Choroid plexus epithelial cell (primary cell): ENCODE measurements at regions not wholly inside any gene's neighbourhood (a gene's known extent, or its start where the extent isn't known, plus 50 kb on each side); places are given as distances from the start of the nearest gene placed in this dataset.
A peak's percentile ranks its signal among the peaks of the same experiment; 100 is the strongest.

Experiments
- DNase-seq: peaks from one replicate; pipeline ENCODE4 v3.0.0-alpha.2; 2010; ENCODE audit warnings: low read depth
- H3K4me3 ChIP-seq: 2 replicates; pipeline ENCODE4 v1.5.1; 2011; ENCODE audit warnings: low read depth, mild to moderate bottlenecking, control low read depth, low read length, moderate library complexity
- CTCF ChIP-seq: conservative IDR thresholded peaks from 2 replicates; pipeline ENCODE4 v1.5.1; 2011; ENCODE audit warnings: low read depth, mild to moderate bottlenecking, control low read depth, inconsistent platforms, low read length, moderate library complexity

DNA sequence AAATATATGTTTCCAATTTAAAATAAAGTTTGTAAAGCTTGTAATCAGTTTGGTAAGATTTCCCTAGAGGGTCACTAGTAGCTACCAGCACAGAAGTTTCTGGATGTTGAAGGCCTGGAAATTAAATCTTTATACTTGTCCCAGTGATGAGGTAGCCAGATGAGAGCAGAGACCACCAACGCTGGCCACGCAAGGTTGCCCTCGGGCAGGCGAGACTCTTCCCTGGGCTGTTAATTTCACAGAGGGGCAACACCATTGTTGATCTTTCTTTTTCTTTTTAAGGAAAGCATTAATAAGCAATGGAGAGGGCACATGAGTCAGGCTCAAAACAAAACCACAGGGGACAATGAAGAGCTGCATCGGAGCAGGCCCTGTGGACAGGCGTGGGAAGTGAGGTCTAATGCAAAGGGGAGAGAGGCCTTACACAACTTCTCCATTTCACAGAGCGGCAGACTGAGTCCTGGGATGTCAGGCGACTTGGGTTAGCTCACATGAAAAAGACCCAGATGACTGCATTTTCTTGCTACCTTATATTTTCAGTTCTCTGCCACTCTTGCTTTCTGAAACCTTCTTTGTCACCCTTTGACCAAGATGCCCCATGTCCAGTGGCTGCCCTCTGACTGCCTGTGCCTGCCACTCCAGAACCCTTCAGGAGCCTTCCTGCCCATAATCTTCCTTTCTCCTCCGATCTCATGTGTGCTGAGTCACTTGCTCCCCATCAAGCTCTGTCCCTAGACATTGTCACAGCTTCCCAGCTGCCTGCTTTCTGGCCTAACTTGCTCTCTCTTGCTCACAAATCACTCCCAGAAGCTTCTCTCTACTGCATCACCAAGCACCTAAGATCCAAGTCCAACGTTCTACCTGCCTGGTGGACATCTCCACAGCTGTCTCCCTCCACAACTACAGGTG, 107.7 kb upstream of the CDYL start:
- peak; percentile 64 for DNase-seq
- no peak for TF ChIP-seq CTCF

GRCh38 chr6:4667591-4667990, 108.6 kb upstream of the CDYL start:
- TF ChIP-seq CTCF = no peak
- no peak for DNase-seq
- no peak overlapping the region for H3K4me3 ChIP-seq

More for the DNA sequence above, 107.7 kb upstream of the CDYL start:
- H3K4me3 ChIP-seq = no peak overlapping the region

- DNase-seq = no peak
These were observed 109.2 kb upstream of the CDYL start for GRCh38 chr6:4666886-4667513.

DNA sequence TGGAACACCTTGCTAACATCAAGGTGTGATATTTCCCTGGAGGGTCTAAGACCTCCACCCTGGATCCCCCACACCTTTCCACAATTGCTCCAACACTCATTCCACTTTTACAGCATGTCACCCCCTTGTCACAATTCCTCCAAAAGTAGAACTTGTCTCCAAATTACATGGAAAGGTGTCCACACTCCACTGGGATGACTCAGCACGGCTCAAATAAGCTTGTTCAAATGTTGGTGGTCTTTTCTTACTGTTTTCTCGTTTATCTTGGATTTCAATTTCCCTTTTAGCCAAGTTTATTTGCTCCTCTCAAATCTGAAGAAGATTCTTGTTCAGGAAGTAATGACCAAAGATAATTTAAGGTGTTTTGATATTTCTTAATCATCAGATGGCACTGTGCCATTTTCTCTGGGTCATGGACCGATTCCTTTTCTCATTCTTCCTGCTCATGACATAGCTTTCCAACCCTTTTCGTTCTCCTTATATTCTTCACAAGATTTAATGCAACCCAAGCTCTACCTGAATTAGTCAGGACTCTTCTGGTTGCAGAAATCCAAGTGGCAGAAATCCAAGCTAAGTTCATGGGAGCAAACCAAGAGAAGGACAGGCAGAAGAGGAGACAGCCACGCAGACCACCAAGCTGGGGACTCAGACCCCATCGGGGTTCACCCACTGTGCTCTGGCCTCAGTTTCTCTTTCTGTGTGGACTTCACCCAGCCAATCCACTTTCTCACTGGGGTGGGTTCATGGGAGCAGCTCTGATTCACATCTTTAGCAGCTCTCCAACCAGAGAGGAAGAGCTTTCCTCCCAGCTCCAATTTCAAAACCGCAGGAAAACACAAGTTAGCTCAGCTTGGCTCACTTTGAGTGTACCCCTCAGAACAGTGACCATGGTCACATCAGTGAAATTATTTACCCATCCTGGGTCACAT, 110.5 kb upstream of the CDYL start:
- DNase-seq = peak; percentile 77
- TF ChIP-seq CTCF = no peak
- H3K4me3 ChIP-seq = no peak overlapping the region

More at GRCh38 chr6:4666886-4667513, 109.2 kb upstream of the CDYL start:
- no peak for TF ChIP-seq CTCF
- no peak overlapping the region for H3K4me3 ChIP-seq

- H3K4me3 ChIP-seq = no peak overlapping the region
- DNase-seq = no peak
- TF ChIP-seq CTCF = no peak
These were observed 111.3 kb upstream of the CDYL start for GRCh38 chr6:4664911-4665310.

GRCh38 chr6:4664117-4664626, 112.0 kb upstream of the CDYL start:
- no peak overlapping the region for H3K4me3 ChIP-seq
- peak; percentile 82 for DNase-seq
- TF ChIP-seq CTCF = no peak
